Neural cell (in vitro differentiated cells): ENCODE measurements at regions not wholly inside any gene's neighbourhood (a gene's known extent, or its start where the extent isn't known, plus 50 kb on each side); places are given as distances from the start of the nearest gene placed in this dataset.

Source experiments
- EZH2 ChIP-seq: fragments of 200-600, 300-800 bp; shearing (Covaris generic), sonication (generic); IDR thresholded peaks from 2 replicates; pipeline ENCODE4 v1.6.1; 2014; ENCODE audit warnings: antibody characterized with exemption, low read length, borderline replicate concordance, mild to moderate bottlenecking; ENCODE audit not compliant: insufficient read depth, poor library complexity, severe bottlenecking
- TF ChIP-seq, protein P1 (sequence below): fragments of 450-650 bp; IDR thresholded peaks from 2 replicates; pipeline ENCODE4 v1.5.1; 2014; ENCODE audit warnings: antibody characterized with exemption, mild to moderate bottlenecking, moderate library complexity; ENCODE audit not compliant: poor library complexity, severe bottlenecking

DNA sequence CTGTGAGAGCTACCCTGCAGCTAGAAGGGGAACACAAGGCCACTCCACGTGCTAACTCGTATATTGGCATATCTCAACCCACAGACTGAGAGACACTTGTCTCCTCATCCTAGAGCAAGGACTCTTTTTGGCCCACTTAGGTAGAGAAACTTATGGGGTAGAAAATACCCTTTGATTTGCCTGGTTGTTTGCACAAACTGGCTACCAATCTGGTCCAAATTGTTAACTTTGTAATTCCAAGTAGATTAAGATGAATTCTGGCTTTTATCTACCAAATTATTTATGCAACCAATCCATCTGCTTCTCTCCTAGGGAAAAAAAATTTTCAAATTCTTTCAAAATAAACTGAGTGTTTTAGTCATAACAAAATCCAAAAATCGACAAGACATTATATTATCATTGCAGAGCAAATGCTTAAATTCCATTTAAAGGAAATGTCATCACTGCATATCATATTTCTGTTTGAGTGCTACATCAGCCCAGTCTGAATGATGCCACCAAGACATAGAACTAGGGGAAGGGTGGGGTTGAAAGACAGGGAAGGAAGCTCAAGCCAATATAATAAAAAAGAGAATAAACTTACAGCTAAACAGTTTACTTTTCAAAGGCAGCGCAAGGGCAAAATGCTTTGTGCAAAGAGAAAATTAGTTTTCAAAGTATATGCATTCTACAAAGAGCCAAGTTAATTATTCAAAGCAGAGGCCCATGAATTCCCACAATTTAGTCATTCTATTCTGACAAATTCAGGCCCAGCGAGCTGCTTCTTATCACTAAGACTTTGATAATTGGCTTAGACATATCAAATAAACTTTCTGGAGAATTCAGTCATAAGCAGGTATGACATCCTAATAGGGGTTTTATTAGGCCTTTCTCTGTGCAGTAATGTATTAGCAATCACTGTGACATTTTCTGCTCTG lies 198.0 kb downstream of the CAAP1 start:
- TF ChIP-seq, protein P1, sequence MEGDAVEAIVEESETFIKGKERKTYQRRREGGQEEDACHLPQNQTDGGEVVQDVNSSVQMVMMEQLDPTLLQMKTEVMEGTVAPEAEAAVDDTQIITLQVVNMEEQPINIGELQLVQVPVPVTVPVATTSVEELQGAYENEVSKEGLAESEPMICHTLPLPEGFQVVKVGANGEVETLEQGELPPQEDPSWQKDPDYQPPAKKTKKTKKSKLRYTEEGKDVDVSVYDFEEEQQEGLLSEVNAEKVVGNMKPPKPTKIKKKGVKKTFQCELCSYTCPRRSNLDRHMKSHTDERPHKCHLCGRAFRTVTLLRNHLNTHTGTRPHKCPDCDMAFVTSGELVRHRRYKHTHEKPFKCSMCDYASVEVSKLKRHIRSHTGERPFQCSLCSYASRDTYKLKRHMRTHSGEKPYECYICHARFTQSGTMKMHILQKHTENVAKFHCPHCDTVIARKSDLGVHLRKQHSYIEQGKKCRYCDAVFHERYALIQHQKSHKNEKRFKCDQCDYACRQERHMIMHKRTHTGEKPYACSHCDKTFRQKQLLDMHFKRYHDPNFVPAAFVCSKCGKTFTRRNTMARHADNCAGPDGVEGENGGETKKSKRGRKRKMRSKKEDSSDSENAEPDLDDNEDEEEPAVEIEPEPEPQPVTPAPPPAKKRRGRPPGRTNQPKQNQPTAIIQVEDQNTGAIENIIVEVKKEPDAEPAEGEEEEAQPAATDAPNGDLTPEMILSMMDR, result no peak
- no peak for TF ChIP-seq EZH2
